ENCODE measurements at regions not wholly inside any gene's neighbourhood (a gene's known extent, or its start where the extent isn't known, plus 50 kb on each side); places are given as distances from the start of the nearest gene placed in this dataset.

- TF ChIP-seq CTCF (IDR thresholded peaks at IDR 0.05; ENCODE audit: extremely low read depth in 1 of 2, insufficient read depth in 1 of 2, low read depth in 1 of 2, low read length in 2 of 2) (no peak), POLR2A (IDR thresholded peaks at IDR 0.05; ENCODE audit: low read depth, low read length) (no peak), POLR2AphosphoS5 (IDR thresholded peaks at IDR 0.05; ENCODE audit: insufficient read depth, low read depth, low read length) (no peak), EZH2 (IDR thresholded peaks at IDR 0.05; ENCODE audit: borderline replicate concordance, low read depth, low read length, severe bottlenecking) (no peak), MYC (IDR thresholded peaks at IDR 0.05; ENCODE audit: low read depth, low read length) (no peak), JUN (IDR thresholded peaks at IDR 0.05; ENCODE audit: borderline replicate concordance, insufficient read depth, insufficient read length, low read depth) (no peak)
Measured at GRCh38 chr18:25531207-25531606, 179.2 kb upstream of the ZNF521 start.
